Small intestine (tissue), 7 donors: ENCODE measurements at regions not wholly inside any gene's neighbourhood (a gene's known extent, or its start where the extent isn't known, plus 50 kb on each side); places are given as distances from the start of the nearest gene placed in this dataset.
A peak's percentile ranks its signal among the peaks of the same experiment; 100 is the strongest.

ENCODE experiments used
- DNase-seq, 2 donors: peaks; one replicate each; pipeline versions ENCODE4 v3.0.0 to v3.0.0-alpha.2; 2013
- FAIRE-seq: peaks from 2 replicates; lab custom pipeline; 2012; peaks lifted over from hg19 to GRCh38; lab: Jason Lieb, UNC
- H3K27ac ChIP-seq, 3 donors: one replicate each; pipeline ENCODE4 v1.5.1; 2013; ENCODE audit warnings: low read length in 2 of 3, mild to moderate bottlenecking in 2 of 3, control low read depth in 1 of 3, inconsistent platforms in 1 of 3, low read depth in 1 of 3, moderate library complexity in 1 of 3
- H3K27me3 ChIP-seq, 3 donors: one replicate each; pipeline ENCODE4 v1.6.1; 2013; ENCODE audit warnings: low read length in 3 of 3, inconsistent platforms in 1 of 3; ENCODE audit not compliant: control insufficient read depth in 3 of 3, insufficient read depth in 3 of 3
- H3K36me3 ChIP-seq, 3 donors: one replicate each; pipeline ENCODE4 v1.6.1; 2013; ENCODE audit warnings: low read length in 3 of 3, inconsistent platforms in 1 of 3, low read depth in 1 of 3, mild to moderate bottlenecking in 1 of 3, moderate library complexity in 1 of 3; ENCODE audit not compliant: control insufficient read depth in 3 of 3, insufficient read depth in 2 of 3
- H3K4me1 ChIP-seq, 3 donors: one replicate each; pipeline ENCODE4 v1.6.1; 2013; ENCODE audit warnings: low read length in 2 of 3, inconsistent platforms in 1 of 3, low read depth in 1 of 3, mild to moderate bottlenecking in 1 of 3, moderate library complexity in 1 of 3; ENCODE audit not compliant: control insufficient read depth in 3 of 3, insufficient read depth in 2 of 3
- H3K4me3 ChIP-seq, 3 donors: one replicate each; pipeline ENCODE4 v1.5.1; 2013; ENCODE audit warnings: low read length in 3 of 3, control low read depth in 1 of 3, inconsistent platforms in 1 of 3, low read depth in 1 of 3, mild to moderate bottlenecking in 1 of 3, moderate library complexity in 1 of 3
- H3K9me3 ChIP-seq, 2 donors: one replicate each; pipeline ENCODE4 v1.6.1; 2013; ENCODE audit warnings: low read depth in 1 of 2, low read length in 1 of 2; ENCODE audit not compliant: control insufficient read depth in 2 of 2, insufficient read depth in 1 of 2
- WGBS, 3 donors: extraction: QIAGEN DNeasy Blood & Tissue Kit; methylation state at CpG; one replicate each; pipeline ENCODE4 v1.1.7; 2013; 5-methylcytosine and 5-hydroxymethylcytosine counted together
- donor health status: healthy with polysubstance abuse.
- donor health status: control.
- donor health status: control.
- donor health status: Bipolar disorder and iron deficiency.
- donor health status: healthy.

DNA sequence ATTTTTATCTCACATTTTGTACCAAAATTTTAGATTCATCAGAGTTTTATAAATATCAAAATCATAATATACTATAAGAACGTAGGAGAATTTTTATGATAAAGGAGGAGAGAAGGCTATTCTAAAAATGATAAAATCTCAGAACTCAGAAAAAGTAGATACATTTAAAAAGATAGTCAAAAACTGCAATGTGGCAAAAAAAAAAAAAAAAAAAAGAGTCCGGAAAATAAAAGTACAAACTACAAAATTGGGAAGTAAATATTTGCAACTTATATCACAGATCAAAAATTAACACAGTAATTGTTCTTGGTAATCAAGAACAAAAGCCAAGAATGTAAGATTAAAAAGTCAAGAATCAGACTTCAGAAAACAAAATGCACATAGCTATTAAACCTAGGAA is 332.1 kb downstream of the MCTP2 start:
- no peaks in the 10 kb centered on the region for H3K36me3 ChIP-seq
- H3K27me3 ChIP-seq: no peaks in the 10 kb centered on the region
- FAIRE-seq: no peak
- no peak overlapping the region for H3K27ac ChIP-seq
- no peak for DNase-seq
- no peaks in the 10 kb centered on the region for H3K4me1 ChIP-seq
- H3K4me3 ChIP-seq: no peak overlapping the region
- WGBS, 3 donors: 85 to 98% (median 87%) methylated on average over 2 of the region's 2 CpGs
- no peaks in the 10 kb centered on the region for H3K9me3 ChIP-seq

DNA sequence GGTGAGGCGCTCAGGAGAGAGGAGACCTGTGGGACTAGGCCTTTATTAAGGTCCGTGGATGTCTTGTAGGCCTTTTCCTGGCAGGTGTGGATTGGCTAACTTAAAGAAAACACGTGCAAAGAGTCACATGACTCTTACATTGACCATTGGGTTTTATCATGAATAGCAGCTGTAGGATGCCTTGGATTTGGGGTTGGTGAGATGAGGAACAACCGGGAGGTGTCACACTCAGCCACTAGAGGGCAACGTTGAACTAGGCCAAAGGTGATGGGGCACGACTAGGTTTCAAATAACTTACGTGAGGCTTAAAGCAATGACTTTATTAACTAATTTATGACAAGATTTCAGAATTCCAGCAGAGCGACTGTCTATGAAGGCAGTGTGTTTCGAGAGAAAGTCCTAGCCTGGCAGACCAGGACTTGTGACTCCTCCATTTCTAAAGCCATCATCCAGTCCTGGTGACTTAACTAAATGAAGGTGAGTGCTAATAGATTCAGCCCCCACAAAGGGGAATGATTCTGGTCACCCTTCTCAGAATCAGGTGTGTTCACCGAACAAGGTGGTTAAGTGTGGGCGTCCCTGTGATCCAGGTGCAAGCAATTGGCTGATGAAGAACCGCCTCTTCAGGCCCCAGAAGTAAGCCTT is 345.6 kb downstream of the MCTP2 start:
- WGBS, 3 donors: 49 to 57% (median 50%) methylated on average over 12 of the region's 12 CpGs

DNA sequence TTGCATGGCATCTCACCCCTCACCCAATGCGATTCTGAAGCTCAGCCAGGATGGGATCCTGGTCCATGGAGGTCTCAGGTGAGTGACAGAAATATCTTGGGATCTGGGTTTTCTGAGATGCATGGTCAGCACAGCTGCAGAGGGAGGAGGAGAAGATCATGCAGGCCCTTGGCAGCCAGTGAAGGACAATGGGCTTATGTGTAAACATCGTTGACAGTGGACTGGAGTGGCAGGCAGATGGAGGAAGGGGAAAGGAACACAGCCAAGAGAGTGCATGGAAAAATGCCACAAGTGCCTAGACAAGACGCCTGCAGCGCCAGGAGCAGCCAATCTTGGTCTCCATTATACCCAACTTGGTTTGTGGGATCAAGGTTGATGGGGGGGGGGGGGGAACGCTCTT is 347.9 kb downstream of the MCTP2 start:
- no peaks in the 10 kb centered on the region for H3K27me3 ChIP-seq
- no peak for FAIRE-seq
- H3K4me1 ChIP-seq: no peaks in the 10 kb centered on the region
- no peaks in the 10 kb centered on the region for H3K9me3 ChIP-seq
- no peaks in the 10 kb centered on the region for H3K36me3 ChIP-seq
- H3K4me3 ChIP-seq: no peak overlapping the region
- 67 to 80% (median 71%) methylated on average over 5 of the region's 5 CpGs for WGBS, 3 donors
- DNase-seq: no peak
- H3K27ac ChIP-seq: no peak overlapping the region

More for the DNA sequence above, 345.6 kb downstream of the MCTP2 start:
- Histone ChIP-seq H3K4me3 (no peak overlapping the region), H3K9me3 (no peaks in the 10 kb centered on the region), H3K4me1 (no peaks in the 10 kb centered on the region), H3K27ac (no peak overlapping the region), H3K36me3 (no peaks in the 10 kb centered on the region), H3K27me3 (no peaks in the 10 kb centered on the region)
- FAIRE-seq: no peak
- peak; percentile 21 to 42 for DNase-seq

- H3K36me3 ChIP-seq: no peaks in the 10 kb centered on the region
- H3K4me3 ChIP-seq: no peak overlapping the region
- no peaks in the 10 kb centered on the region for H3K4me1 ChIP-seq
- no peaks in the 10 kb centered on the region for H3K9me3 ChIP-seq
- peak in 1 of 2 donors; percentile 3 for DNase-seq
- no peaks in the 10 kb centered on the region for H3K27me3 ChIP-seq
- 31 to 52% (median 50%) methylated on average over 12 of the region's 12 CpGs for WGBS, 3 donors
- FAIRE-seq: no peak
- no peak overlapping the region for H3K27ac ChIP-seq
Measured at GRCh38 chr15:94580211-94580885, 349.0 kb downstream of the MCTP2 start.

- WGBS, 3 donors: 31 to 43% (median 36%) methylated on average over 3 of the region's 3 CpGs
- no peaks in the 10 kb centered on the region for H3K4me1 ChIP-seq
- H3K27ac ChIP-seq: no peak overlapping the region
- H3K27me3 ChIP-seq: no peaks in the 10 kb centered on the region
- no peaks in the 10 kb centered on the region for H3K36me3 ChIP-seq
- no peaks in the 10 kb centered on the region for H3K9me3 ChIP-seq
- peak; percentile 19 to 26 for DNase-seq
- H3K4me3 ChIP-seq: no peak overlapping the region
- FAIRE-seq: no peak
Measured at GRCh38 chr15:94582368-94582767, 351.0 kb downstream of the MCTP2 start.

DNA sequence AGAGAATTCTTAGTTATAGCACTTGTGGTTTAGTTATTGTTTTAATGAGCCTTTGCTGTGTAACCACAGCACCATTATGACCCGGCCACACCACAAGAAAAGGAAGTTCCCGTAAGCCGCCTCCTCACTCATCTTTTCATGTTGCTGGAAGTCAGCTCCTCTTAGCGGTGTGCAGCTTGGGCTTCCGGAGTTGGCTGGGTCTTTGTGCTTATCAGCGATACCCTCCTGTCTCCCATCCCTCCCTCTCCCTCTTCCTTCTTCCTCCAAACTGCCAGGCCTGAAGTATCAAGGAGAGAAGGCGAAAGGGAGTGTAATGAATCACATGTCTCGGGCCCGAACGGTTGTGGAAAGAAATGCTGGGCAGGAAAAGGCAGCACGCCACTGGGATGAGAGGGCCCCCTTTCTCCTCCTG is 353.5 kb downstream of the MCTP2 start:
- FAIRE-seq: no peak
- no peaks in the 10 kb centered on the region for H3K9me3 ChIP-seq
- no peaks in the 10 kb centered on the region for H3K4me1 ChIP-seq
- 46 to 72% (median 56%) methylated on average over 11 of the region's 11 CpGs for WGBS, 3 donors
- no peak overlapping the region for H3K27ac ChIP-seq
- no peaks in the 10 kb centered on the region for H3K36me3 ChIP-seq
- no peaks in the 10 kb centered on the region for H3K27me3 ChIP-seq
- H3K4me3 ChIP-seq: no peak overlapping the region
- peak in 1 of 2 donors; percentile 26 for DNase-seq

GRCh38 chr15:94586099-94586498 is 354.7 kb downstream of the MCTP2 start:
- no peaks in the 10 kb centered on the region for H3K9me3 ChIP-seq
- H3K36me3 ChIP-seq: no peaks in the 10 kb centered on the region
- WGBS, 3 donors: 68 to 73% (median 72%) methylated on average over 3 of the region's 3 CpGs
- H3K27ac ChIP-seq: no peak overlapping the region
- H3K4me1 ChIP-seq: no peaks in the 10 kb centered on the region
- FAIRE-seq (no peak), DNase-seq (no peak)
- no peaks in the 10 kb centered on the region for H3K27me3 ChIP-seq
- no peak overlapping the region for H3K4me3 ChIP-seq

DNA sequence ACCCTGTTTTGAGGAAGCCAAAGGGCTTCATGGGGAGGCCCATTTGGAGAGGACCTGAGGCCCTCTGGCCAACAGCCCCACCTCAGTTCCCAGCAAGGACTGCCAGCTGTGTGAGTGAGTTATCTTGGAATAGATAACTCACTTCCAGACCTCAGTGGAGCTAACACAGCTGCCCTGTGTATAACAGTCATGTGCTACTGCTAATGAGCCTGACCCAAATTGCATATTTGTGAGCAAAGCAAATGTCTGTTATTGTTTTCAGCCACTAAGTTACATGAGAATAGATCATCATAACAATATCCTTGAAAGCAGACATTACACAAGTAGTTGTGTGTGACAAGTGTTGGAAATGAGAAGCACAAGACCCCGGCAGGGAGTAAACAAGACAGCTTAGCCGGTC is 355.8 kb downstream of the MCTP2 start:
- DNase-seq: no peak
- 51 to 65% (median 64%) methylated on average over 2 of the region's 2 CpGs for WGBS, 3 donors
- no peak for FAIRE-seq

More for the DNA sequence above, 355.8 kb downstream of the MCTP2 start:
- Histone ChIP-seq H3K4me3 (no peak overlapping the region), H3K27me3 (no peaks in the 10 kb centered on the region), H3K4me1 (no peaks in the 10 kb centered on the region), H3K9me3 (no peaks in the 10 kb centered on the region), H3K36me3 (no peaks in the 10 kb centered on the region), H3K27ac (no peak overlapping the region)
